HG03469 (cell line): ENCODE measurements at regions not wholly inside any gene's neighbourhood (a gene's known extent, or its start where the extent isn't known, plus 50 kb on each side); places are given as distances from the start of the nearest gene placed in this dataset.
"Not testable (repeated sequence)": the region's sequence is repeated elsewhere in the genome, so short reads cannot be mapped to it uniquely, and the experiment has no call there.

Experiments
- ATAC-seq: cut with Tn5 transposase; IDR thresholded peaks from one replicate; pipeline ENCODE4 v1.9.1; 2021; ENCODE audit warnings: mild to moderate bottlenecking, moderate library complexity, moderate number of reproducible peaks; ENCODE audit not compliant: unreplicated experiment

DNA sequence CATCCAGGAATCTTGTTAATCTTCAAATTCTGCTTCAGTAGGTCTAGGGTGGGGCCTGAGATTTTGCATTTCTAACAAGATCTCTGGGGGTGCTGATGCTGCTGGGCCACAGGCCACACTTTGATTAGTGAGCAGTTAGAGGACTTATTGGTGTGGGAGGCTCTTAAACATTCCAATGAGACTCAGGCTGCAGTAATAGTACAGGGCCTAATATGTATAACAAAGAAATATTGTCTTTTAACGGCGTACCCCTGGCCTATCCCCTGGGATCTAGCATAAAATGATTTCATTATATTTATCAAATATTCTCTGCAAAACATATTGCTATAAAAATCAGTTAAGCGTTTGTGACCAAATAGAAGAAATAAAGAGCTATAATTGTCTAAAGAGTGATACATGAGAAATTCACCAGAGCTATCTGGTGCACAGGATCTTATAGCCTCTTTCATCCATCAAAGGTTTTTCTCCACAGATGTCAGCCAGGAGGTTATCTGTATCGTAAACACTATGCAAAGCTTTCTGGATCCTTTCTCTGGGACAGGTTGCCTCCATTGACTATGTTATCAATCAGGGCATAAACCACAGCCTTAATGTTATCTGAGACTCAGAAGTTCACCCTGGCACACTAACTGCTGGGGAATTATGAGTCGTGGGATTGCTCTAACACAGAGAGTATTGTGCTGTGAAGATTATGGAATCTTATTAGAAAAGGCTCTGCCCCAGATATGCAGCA, 488.5 kb upstream of the MAP3K7 start:
- no peak for ATAC-seq

DNA sequence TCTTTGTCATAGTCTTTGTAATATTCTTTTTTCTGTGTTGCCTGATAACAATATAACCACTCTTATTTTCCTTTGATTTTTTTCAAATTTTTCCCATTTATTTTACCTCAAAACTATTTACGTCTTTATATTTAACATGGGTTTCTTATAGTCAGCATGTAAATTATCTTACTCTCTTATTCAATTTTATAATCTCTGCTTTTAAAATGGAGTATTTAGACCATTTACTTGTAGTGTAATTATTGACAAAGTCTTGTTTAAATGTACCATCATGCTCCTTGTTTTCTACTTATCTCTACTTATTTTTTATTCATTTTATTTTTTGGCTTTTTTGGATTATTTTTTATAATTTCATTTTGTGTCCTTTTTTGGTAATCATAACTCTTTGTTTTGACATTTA, 476.5 kb upstream of the MAP3K7 start:
- no peak for ATAC-seq

DNA sequence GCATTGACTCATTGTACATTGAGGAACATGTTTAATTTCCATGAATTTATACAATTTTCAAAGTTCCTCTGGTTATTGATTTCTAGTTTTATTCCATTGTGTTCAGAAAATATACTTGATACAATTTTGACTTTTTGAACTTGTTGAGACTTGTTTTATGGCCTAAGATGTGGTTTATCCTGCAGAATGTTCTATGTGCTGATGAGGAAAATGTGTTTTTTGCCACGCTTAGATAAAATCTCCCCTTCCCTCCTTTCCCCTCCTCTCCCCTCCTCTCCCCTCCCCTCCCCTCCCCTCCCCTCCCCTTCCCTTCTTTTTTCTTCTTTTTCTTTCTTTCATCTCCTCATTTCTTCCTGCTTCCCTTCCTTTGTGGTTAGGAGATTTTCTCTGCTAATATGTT, 470.8 kb upstream of the MAP3K7 start:
- no peak for ATAC-seq

DNA sequence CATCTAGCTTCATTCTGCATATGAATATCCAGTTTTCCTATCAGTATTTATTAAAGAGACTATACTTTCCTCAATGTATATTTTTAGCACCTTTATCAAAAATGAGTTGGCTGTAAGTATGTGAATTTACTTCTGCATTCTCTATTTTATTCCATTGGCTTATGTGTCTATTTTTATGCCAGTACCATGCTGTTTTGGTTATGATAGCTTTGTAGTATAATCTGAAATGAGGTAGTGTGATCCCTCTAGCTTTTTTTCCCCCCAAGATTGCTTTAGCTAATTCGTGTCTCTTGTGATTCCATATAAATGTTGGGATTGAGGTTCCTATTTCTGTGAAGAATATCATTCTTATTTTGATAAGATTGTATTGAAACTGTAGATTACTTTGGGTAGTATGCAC, 469.1 kb upstream of the MAP3K7 start:
- ATAC-seq, result no peak

DNA sequence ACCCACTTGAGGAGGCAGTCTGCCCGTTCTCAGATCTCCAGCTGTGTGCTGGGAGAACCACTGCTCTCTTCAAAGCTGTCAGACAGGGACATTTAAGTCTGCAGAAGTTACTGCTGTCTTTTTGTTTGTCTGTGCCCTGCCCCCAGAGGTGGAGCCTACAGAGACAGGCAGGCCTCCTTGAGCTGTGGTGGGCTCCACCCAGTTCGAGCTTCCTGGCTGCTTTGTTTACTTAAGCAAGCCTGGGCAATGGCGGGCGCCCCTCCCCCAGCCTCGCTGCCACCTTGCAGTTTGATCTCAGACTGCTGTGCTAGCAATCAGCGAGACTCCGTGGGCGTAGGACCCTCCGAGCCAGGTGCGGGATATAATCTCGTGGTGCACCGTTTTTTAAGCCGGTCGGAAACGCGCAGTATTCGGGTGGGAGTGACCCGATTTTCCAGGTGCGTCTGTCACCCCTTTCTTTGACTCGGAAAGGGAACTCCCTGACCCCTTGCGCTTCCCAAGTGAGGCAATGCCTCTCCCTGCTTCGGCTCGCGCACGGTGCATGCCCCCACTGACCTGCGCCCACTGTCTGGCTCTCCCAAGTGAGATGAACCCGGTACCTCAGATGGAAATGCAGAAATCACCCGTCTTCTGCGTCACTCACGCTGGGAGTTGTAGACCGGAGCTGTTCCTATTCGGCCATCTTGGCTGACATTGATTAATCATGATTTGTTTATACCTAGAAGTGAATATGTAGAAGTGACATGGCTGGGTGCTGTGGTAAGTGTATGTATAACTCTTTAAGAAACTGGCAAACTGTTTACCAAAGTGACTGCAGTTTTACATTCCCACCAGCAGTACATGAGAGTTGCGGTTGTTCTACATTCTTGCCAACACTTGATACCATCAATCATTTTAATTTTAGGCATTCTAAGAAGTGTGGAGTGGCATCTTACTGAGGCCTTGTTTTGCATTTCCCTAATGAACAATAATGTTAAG, 465.9 kb upstream of the MAP3K7 start:
- not testable (repeated sequence) for ATAC-seq

DNA sequence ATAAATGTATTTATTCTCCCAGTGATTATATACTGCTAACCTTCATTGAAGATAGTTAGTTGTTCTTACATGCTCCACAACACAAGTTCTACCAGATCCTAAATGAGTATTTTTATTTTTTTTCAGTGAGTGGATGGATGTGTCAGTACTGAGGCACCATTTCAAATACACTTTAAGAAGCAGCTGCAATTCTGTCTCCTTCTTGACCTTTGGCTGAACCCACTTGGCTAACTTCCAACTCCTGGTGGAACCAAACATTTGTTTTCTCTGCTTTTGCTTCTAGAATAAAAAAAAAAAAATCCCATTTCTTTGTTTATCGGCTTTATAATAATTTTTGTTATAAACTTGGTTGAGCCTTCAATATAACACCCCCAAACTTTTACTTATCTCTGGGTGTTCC, 458.3 kb upstream of the MAP3K7 start:
- ATAC-seq, result no peak

DNA sequence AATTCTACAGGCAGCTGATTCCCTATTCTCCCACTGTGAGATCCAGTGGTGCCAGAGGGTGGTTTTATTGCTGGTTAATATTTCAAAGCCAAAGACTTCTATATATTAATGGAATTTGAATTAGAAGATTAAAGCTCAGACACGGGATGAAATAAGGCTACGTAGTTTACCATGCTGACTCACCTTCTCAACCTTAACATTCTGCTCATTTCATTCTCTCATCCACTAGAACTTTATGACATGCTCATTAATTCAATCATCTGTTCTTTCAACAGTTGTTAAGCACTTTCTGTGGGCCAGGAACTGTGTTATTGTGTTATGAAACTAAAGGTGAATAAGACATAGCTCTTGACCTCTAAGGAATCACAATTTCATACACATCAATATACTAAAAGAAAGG, 456.9 kb upstream of the MAP3K7 start:
- no peak for ATAC-seq

DNA sequence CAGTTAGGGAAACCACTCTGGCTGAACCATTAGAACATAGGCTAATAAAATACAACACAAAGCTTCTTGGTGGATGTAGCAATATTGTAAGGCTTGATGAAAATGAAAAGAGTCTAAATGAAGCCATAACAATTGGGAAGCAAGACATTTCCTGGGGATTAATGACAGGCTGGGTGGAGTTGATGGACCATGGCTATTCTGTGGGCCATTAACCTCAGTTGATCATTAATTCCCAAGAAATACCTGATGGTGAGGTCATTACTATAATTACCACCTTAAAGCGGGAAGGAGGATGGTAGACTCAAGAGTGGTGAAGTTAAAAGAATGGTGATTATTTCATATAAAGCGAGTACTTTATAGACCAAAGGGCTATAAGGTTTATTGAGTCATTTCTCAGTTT, 455.8 kb upstream of the MAP3K7 start:
- ATAC-seq, result no peak

DNA sequence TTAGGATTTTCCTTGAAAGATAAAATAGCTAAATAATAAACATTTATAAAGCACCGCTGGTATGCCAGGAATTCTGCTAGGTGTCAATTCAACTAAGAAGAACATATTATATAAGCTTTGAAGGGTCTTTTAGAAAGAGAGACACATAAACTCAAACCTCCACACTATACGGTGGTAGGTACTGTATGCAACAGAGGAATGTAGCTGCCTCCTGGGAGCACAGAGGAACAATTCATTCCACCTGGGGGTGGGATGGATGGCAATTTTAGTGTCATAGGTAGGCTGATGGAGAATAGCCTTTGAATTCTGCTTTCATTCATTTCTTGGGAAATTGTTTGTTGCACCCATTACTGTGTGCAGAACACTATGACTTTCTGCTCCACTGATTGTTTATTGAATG, 447.1 kb upstream of the MAP3K7 start:
- ATAC-seq, result no peak

DNA sequence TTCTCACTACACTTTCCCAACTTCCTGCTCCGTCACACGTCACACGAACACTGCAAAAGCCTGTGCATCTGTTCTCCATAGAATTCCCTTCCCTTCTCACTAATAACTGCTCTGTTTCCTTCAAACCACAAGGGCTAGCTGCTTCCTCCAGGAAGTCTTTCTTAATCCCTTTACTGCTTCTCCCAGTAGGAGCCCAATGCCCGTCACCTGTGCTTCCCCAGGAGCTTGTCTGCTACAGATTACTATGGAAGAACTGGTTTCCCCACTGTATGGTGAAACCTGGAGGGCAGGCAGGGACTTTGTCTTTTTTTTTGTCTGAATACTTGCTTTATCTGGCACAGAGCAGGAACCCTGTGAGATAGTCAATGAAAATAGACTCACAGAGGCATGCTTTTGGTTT, 444.7 kb upstream of the MAP3K7 start:
- no peak for ATAC-seq

DNA sequence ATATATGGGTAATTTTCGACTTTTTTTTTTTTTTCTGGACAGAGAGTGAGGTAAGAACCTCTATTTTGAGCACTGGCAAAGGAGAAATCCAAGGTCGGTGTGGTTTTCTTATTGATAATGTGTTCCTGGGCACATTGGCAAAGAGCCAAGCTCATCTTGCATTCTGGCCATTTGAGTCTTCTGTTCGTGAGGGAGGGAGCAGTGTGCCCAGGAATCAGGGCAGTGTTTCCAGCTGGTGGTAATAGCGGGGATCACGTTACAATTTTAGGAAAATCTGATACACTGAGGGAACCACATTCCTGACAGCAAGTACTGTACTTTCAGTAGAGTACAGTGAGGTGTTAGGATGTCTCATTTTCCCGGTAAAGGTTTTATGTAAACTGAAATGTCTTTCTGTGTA, 442.3 kb upstream of the MAP3K7 start:
- no peak for ATAC-seq

DNA sequence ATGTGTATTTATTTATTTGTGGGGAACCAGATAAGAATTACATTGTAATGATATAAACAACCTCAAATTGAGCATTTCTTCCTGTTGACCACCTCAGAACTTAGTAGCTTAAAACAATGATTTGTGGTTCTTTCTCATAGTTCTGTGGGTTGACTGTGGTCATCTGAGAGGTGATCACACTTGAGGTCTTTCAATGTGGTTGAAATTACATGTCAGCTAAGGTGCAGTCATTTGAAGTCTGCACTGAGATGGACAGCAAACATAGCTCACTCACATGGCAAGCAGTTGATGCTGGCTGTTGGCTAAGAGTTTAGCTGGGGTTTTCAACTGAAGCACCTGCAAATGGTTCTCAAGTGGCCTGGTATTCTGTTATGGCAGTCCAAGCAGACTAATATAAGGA, 436.7 kb upstream of the MAP3K7 start:
- ATAC-seq, result no peak

DNA sequence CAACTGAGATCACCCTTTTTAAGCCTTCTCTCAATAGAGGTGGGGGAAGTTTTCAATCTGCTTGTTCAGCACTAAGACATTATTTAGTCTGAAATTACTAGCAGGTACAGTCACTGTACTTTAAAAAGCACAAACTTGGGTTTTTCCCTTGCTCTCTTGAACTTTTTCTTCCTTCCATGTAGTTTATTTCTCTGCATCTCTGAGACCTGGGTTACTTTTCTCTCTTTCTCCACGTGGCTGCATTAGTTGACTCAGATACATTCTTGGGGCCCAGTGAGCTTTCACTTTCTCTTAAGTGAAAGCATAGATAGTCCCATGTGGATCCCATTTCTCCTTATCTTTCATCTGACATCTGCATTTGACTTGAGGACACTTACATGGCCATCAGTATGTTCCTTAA, 433.9 kb upstream of the MAP3K7 start:
- peak; percentile 71 for ATAC-seq

DNA sequence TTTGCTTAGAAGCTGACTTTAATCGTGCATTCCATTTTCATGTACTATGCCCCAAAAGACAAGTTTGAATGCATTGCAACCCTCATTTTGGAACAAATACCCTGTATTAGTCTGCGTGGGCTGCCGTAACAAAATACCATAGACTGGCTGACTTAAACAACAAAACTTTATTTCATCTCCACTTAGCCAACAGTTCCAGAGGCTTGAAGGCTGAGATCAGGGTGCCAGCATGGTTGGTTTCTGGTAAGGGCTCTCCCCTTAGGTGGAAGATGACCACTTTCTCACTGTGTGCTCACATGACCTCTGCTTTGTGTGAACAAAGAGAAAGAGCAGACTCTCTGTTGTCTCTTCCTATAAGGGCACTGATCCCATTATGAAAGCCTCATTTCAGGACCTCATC, 431.7 kb upstream of the MAP3K7 start:
- ATAC-seq, result no peak

DNA sequence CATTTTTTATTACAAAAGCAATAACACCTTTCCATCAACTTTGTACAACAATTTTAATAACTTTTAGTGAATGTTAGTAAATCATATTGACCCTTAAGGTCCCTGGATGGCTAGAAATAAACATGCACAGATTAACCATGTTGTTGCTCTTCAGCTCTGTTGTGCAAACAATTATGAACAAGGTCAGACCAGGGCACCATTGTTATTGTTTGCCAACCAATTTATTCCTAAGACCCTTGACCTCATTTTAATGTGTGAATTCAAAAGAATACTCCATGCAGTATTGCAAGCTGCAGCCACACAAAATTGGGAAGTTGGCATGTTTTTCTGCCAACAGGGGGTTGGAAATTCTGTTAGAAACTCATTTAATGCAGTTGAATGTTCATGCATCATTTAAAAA, 426.6 kb upstream of the MAP3K7 start:
- ATAC-seq, result no peak

DNA sequence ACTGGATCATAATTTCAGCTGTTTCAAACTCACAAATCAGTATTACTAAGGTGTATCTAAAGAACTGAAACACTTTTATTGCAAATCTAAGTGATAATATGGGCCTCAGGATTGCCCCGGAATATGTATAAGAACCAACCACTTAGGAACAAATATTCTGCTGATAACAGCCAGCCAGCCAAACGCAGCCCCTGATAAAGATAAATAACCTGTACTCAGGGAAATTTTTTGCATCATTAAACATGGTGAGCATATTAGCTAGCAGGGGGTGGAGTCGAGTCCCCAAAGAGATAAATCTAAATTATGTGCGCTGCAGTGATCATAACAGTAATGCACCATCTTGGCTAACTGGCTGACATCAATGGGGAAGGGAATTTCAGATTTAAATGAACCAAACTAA, 410.2 kb upstream of the MAP3K7 start:
- no peak for ATAC-seq

DNA sequence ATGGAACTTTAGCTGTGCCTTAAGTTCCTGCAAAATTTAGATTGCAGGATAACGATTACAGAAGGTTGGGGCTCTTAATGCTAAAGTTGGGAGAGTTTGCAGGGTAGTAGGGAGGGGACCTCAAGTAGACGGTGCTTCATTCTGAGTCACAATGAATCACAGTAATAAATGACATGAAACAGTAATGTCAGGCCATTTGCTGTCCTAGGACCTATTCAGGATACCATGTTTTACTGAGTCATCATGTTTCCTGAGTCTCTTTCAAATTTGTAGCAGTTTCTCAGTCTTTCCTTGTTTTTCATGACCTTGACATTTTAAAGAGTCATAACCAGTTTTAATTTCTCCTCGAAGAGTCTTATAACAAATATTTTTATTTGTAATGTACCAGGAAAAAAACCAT, 406.9 kb upstream of the MAP3K7 start:
- no peak for ATAC-seq

DNA sequence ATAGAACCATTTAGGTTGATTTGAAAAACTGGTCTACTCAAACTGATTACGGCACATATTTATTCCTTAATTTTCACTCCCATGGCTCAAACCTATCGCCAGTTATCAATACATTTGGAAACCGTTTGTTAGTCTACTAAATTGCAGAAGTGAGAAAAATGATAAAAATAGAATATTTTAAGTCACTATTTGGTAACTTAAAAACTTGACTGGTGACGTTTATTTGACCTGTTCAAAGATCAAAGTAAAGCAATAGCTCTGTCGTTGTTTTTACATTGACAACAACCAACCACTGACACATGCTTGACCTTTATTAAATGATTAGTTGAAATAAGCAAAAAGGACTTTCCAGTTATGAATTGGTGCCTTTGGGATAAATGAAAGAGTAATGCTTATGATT, 402.9 kb upstream of the MAP3K7 start:
- no peak for ATAC-seq

DNA sequence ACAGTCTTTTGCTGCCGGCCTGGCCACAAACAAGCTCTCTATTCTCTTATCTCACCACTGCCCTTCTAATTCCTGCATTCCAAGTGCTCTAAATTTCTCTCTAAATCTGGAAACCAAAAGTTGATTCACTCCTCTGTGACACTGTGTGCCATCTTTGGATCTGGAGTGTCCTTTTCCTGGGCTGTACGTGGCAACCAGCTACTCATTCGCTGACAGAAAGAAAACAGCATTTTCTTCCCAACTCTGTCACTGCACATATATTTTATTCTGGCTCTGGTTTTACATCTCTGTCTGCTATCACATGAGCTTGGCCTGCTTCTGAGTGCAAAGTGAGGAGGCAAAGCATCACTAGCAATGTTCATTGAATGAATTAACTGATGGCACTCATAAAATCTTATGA, 397.2 kb upstream of the MAP3K7 start:
- ATAC-seq, result no peak

DNA sequence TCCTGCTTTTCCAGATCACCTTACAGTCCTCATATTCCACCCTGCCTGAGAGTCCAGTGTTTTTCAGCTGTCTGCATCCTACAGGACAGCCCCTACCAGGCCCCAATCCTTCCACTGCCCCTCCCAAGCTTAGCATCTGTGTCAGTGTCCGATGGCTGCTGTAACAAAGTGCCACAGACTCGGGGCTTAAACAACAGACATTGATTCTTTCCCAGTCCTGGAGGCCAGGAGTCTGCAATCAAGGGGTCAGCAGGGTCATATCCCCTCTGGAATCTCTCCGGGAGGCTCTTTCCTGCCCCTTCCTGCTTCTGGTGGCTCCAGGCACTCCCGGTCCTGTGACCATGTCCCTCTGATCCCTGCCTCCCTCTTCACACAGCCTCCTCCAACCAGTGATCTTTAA, 396.6 kb upstream of the MAP3K7 start:
- ATAC-seq, result no peak

DNA sequence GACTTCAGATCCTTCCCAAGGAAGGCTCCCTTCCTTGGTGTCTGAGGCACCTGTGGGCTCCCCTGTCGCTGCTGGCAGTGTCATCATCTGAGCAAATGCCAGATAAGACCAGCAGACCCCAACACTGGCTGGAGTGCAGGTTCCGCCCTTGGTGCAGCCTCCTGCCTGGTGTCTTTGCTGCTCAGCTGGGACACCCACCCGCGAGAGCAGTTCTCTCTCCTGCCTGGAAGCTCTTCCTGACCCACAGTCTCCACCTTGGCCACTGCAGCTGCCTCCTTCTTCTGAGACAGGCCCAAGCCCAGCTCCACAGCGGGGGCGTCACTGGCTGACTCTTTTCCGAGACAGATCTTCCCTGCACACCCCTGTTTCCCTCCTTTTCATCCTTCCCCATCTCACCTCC, 395.7 kb upstream of the MAP3K7 start:
- ATAC-seq, result no peak

DNA sequence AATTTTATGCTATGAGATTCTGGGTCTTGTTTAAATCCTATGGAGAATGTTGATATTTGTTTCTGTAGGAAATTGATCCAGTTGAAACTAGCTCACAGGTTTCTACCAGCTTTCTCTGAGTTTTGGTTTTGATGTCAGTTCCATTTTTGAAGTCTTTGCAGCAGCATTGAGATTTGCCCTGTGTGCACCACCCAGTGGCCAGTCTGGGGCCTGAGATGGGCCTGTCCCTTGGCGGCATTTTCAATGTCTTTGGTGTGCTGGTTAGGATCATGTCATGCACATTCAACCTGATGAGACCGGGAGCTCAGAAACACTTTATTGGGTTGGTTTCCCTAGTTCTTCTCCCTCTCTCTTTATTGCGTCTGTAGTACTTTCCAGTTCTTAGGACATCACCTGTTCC, 395.2 kb upstream of the MAP3K7 start:
- no peak for ATAC-seq
